ENCODE measurements at regions not wholly inside any gene's neighbourhood (a gene's known extent, or its start where the extent isn't known, plus 50 kb on each side); places are given as distances from the start of the nearest gene placed in this dataset.

DNA sequence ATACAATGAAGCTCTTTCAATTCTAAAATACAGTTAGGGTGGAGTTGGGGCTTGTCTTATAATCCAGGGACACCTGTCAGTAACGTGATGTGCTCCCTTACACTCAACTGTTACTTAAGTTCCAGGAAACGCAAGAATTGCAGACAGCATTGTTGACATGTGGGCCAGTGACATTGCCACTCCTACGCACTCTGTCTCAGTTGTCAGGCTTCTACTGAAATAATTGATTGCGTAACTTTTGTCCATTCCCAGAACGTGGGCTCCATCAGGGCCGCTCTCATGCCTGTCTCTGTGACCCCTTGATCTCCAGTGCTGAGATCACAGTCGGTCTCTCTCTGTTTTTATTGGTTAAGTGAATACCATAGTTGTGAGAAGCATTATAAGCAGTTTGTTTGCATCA is 487.8 kb downstream of the GALR1 start:
- no peak for DNase-seq (ENCODE audit: low spot score)

DNA sequence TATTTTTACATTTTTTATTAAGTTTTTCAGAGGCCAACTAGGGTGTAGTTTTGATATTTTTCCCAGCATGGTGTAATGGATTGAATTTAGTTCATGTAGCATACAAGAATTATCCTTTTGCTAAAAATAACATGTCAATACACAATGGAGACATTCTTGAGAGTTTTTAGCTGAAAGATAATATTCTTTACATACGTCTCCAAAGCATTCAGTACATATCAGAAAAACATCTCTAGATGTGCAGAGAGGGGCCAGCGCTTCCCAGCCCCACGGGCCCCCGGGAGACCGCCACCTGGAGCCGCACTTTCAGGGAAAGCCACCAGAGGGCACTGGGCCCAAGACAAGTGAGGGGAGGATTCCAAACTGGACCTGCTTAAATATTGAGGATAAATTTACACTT is 499.4 kb downstream of the GALR1 start:
- DNase-seq (ENCODE audit: low spot score), result no peak

DNA sequence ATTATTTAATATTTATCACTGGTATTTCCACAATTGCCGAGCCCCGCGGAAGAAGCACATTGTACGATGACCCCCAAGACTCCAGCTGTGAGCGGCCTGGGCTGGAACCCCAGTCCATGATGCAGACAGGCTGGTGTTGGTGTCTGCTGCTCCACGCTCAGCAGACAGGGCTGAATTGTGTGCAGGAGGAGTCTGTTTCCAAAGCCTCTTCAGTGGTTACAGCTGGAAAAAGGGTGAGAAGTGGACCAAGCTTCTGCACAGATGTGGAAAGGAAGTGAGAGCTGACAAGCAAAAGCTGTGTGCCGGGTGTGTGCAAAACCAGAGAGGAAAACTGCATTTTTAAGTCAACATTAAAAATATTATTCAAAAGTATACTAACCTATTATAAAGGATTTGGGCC is 500.4 kb downstream of the GALR1 start:
- no peak for DNase-seq (ENCODE audit: low spot score)

DNA sequence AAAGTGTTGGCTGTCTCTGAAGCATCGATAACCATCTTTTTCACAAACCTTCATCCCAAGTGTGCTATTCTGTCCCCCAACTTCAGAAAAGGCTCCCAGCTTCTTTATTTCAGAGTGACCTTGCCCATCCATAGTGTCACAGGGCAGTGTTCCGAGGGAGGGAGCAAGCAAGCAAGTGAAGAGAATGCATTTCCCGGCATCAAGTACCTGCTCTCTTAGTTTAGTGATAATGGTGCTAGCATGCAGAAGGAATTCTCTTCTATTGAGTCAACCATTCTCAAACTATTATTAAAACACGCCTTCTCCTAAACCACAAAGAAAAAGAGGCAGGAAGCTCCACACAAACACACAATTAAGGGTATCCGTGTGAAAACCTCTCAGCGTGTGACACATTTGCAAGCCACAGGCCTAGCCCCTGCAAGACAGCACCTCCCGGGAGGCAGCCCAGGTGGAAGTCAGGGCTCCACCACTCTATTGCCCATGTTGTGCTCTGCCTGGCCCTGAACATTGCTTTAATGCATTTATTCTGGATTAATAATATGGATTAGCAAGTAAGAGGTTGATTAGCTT is 504.9 kb downstream of the GALR1 start:
- DNase-seq (ENCODE audit: low spot score), result no peak

DNA sequence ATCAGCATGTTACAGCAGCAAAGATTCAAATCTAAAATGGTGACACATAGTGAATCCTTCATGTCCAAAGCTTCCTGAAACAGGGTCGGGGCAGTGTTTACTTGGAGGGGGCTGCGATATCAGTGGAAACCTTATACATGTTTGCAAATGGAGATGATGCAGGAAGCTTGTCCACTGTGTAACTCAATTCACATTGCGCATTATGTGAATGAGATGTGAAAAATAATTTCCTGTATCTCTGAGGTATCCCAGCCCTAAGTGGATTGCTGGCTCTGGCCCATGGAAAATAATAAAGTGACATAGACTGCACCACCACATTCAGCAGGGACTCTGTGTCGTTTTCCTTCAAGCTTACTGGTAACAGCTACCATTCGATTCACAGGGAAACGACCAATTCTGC is 505.5 kb downstream of the GALR1 start:
- DNase-seq (ENCODE audit: low spot score), result no peak

- DNase-seq (ENCODE audit: low spot score), result no peak
Measured at GRCh38 chr18:77761332-77761731, 511.7 kb downstream of the GALR1 start.

DNA sequence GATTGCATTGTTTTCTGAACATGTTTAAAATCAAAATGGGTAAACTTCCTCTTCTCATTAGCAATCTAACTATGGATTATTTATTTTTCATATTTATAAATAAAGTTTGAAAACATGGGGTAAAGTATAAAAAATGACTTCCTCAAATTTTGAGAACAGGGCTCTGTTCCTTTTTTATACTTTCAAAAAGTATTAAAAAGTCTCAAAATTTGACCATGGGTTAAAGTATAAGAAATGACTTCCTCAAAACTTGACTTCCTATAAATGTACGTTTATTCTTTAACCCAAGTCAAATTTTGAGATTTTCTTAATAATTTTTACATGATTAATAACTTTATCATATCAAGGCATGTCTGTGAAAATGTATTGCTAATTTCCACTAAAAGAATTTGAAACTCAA is 512.4 kb downstream of the GALR1 start:
- DNase-seq (ENCODE audit: low spot score), result no peak

- DNase-seq (ENCODE audit: low spot score), result no peak
Measured at GRCh38 chr18:77762642-77763041, 513.0 kb downstream of the GALR1 start.

- no peak for DNase-seq (ENCODE audit: low spot score)
Measured at GRCh38 chr18:77763530-77764145, 514.0 kb downstream of the GALR1 start.

DNA sequence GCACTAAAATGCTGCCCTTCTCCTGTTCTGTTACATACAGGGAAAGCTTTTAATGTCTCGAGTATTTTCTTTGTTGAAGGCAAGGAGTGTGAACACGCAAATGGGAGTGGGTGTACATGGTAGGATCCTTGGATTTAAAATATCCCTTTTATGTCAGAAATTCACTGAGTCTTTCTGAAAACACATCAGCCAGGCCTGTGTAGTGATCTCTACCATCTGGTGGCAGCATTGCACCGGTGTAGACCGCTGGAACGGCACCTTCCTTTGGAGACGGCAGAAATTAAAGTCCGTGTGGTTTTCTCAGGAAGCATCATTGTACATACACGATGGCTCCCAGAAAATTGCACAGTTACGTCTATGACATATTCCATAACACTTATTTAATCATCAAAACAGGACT is 515.8 kb downstream of the GALR1 start:
- DNase-seq (ENCODE audit: low spot score), result no peak

DNA sequence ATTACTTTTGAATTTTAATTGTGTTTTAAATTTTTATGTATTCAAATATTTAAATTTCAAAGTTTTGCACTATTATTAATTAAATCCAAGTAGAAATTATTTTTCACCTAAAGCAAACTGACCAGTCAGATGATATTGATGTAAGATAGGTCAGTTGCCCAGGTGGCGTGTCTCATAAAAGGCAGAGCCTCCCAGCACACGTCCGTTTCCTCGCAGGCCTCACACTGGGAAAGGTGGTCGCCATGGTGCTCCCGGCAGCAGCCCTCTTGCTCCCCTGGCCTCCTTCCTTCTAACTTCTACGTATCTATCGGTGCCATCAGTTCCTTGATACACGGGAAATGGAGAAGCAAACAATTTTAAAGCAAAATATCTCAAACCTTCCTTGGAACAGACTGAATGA is 516.8 kb downstream of the GALR1 start:
- DNase-seq (ENCODE audit: low spot score), result no peak

- DNase-seq (ENCODE audit: low spot score), result no peak
Measured at GRCh38 chr18:77772177-77772576, 522.5 kb downstream of the GALR1 start.

DNA sequence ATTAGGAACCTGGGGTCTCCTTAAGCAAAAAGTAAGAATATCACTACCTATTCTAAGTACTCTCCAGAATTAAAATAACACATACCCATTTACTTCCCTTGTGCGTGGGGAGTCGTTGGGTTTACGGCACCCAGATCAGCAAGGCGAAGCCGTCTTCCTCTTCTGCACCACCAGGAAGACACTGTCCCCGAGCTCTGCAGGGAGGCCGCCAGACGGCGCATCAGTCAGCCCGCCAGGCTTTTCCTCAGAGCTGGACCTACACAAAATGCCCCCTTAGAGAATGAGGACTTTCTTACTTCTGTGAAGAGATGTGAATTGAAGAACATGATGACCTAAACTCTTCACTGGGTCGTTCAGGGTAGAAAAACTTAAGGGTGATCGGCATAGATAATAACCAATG is 526.5 kb downstream of the GALR1 start:
- DNase-seq (ENCODE audit: low spot score), result no peak

- DNase-seq (ENCODE audit: low spot score), result no peak
Measured at GRCh38 chr18:77777163-77777562, 527.5 kb downstream of the GALR1 start.

DNA sequence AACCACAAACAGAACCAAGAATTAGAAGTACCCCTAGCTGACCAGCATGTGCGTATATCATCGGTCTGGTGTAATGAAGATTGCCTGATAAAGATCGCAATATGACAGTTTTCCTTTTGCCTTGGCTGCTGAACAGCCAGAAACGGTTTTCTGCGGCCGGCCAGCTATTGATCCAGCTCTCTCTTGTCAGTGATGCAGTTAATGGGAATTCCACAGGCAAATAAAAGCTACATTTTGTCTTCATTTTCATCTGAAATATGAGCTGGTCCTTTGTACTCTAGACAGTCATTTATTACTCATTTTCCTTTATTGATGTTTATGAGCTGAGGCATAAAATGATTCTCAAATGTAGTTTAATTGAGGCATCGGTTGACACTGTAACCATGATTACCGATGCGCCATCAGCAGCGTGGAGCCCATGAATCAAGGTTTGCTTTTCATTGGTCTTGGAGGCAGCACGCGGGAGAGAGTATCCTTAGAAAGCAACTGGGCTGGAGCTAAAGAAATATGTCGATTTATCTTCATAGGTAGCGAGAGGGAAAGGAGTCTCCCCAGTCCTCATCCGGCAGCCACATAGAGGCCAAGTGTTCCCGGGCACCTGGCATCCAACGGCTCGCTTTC is 535.2 kb downstream of the GALR1 start:
- no peak for DNase-seq (ENCODE audit: low spot score)

DNA sequence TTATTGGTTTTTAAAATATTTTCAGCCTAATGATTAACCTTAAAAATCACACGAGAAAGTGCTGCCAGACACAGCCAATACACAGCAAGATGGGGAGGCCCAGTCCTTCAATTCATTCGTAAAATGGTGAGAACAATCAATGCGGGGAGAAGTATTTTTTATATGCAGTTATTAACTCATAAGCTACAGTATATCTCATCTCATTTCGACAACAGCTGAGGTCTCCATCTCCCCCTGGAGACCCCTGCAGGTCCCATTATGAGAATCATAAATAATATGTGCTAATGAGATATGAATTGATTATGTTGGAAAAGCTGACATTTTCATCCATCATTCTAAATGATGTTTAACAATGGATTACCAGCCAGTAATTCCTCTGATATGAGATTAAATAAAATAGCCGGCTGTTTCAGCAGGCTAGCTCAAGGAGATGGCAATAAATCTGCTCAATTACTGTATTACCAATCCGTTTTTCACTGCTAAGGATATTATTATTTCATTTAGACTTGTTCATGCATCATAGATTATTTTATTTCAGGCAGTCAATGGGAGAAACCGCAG is 535.8 kb downstream of the GALR1 start:
- DNase-seq (ENCODE audit: low spot score), result no peak

- no peak for DNase-seq (ENCODE audit: low spot score)
Measured at GRCh38 chr18:77803024-77803423, 553.4 kb downstream of the GALR1 start.

DNA sequence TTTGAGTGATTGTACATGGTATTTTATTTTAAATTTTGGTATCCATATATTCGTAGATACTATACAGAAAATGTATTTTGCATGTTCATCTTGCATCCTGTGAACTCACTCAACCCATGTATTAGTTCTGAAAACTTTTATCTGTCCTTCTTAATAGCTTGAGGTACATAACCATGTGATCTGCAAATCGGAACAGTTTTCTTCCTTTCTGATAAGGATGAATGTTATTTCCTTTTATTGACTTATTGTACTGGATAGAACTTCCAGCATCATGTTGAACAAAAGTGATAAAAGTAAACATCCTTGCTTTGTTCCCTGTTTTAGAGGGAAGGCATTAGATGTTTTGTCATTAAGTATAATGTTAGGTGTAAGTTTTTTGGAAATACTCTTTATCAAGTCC is 554.7 kb downstream of the GALR1 start:
- DNase-seq (ENCODE audit: low spot score), result no peak

DNA sequence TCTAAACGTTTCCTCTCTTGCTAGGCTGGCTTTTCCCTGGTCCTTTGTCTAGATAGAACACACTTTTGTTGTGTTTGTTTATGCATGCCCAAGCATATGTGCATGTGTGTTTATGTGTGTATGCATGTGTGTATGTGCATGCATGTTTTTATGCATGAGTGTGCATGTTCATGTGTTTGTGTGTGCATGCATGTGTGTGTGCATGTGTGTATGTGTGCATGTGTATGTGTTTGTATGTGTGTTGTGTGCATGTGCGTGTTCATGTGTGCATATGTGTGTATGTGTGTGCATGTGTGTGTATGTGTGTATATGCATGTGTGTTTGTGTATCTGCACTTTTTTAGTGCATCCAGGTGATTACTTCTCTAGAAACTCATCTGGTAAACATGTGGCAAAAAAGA is 558.0 kb downstream of the GALR1 start:
- DNase-seq (ENCODE audit: low spot score), result no peak

GRCh38 chr18:77811503-77811902 is 561.9 kb downstream of the GALR1 start:
- no peak for DNase-seq (ENCODE audit: low spot score)

DNA sequence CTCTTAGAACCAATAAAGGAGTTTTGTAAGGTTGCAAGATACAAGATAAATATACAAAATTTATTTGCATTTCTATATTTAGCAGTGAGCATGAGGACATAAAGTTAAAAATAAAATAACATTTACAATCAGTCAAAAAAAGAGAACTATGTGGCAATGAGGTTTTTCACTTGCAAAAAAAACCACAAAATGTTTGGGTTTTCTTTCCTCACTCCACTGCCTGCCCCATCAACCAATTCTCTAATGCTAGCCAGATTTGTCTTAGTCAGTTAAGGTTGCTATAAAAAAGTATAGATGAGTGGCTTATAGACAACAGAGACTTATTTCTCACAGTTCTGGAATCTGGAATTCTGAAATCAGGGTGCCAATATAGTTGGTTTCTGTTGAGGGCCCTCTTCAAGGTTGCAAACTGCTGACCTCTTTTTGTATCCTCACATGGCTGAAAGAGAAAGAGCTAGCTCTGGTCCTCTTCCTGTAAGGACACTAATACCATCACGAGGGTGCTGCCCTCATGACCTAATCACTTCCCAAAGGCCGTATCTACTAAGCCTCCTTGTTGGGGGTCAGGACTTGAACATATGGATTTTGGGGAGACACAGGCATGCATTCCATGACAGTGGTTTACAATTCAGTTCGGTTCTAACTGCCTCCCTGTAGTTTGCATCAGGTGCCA is 566.2 kb downstream of the GALR1 start:
- no peak for DNase-seq (ENCODE audit: low spot score)

DNA sequence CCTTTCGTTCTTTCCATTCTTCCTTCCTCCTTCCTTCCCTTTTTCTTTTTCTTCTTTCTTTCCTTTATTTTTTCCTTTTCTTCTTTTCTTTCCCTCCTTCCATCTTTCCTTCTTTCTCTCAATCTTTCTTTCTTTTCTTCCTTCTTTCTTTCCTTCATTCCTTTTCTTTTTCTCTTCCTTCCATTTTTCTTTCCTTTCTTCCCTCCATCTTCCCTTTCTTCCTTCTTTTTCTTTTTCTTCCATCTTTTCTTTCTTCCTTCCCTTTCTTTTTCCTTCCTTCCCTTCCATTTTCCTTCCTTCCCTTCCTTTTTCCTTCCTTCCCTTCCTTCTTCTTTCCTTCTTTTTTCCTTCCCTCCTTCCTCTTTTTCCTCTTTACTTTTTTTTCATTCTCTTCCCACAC is 568.7 kb downstream of the GALR1 start:
- no peak for DNase-seq (ENCODE audit: low spot score)
